Neural progenitor cell (in vitro differentiated cells): ENCODE measurements at regions not wholly inside any gene's neighbourhood (a gene's known extent, or its start where the extent isn't known, plus 50 kb on each side); places are given as distances from the start of the nearest gene placed in this dataset.
"Not testable (repeated sequence)": the region's sequence is repeated elsewhere in the genome, so short reads cannot be mapped to it uniquely, and the experiment has no call there.

Experiments used
- EZH2 ChIP-seq: fragments of 200-600 bp; sonication (generic); IDR thresholded peaks from 2 replicates; pipeline ENCODE4 v1.6.1; 2017; ENCODE audit warnings: antibody characterized with exemption, mild to moderate bottlenecking, moderate library complexity
- TF ChIP-seq, protein P1 (sequence below): fragments of 200-600 bp; sonication (generic); IDR thresholded peaks from 2 replicates; pipeline ENCODE4 v1.5.1; 2017; ENCODE audit warnings: antibody characterized with exemption, mild to moderate bottlenecking

GRCh38 chr2:230625220-230625619 lies 87.4 kb upstream of the CAB39 start:
- TF ChIP-seq, protein P1, sequence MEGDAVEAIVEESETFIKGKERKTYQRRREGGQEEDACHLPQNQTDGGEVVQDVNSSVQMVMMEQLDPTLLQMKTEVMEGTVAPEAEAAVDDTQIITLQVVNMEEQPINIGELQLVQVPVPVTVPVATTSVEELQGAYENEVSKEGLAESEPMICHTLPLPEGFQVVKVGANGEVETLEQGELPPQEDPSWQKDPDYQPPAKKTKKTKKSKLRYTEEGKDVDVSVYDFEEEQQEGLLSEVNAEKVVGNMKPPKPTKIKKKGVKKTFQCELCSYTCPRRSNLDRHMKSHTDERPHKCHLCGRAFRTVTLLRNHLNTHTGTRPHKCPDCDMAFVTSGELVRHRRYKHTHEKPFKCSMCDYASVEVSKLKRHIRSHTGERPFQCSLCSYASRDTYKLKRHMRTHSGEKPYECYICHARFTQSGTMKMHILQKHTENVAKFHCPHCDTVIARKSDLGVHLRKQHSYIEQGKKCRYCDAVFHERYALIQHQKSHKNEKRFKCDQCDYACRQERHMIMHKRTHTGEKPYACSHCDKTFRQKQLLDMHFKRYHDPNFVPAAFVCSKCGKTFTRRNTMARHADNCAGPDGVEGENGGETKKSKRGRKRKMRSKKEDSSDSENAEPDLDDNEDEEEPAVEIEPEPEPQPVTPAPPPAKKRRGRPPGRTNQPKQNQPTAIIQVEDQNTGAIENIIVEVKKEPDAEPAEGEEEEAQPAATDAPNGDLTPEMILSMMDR: not testable (repeated sequence)
- not testable (repeated sequence) for TF ChIP-seq EZH2
